NCI-H1436 treated with DMSO at 0.1 percent for 48 hours (cell line): ENCODE measurements at regions not wholly inside any gene's neighbourhood (a gene's known extent, or its start where the extent isn't known, plus 50 kb on each side); places are given as distances from the start of the nearest gene placed in this dataset.

ENCODE experiments used
- DNase-seq: peaks from one replicate; lab custom pipeline; 2025; lab: John Stamatoyannopoulos, UW

GRCh38 chr16:5427571-5427970 is 330.0 kb upstream of the EEF2KMT start:
- no peak for DNase-seq

DNA sequence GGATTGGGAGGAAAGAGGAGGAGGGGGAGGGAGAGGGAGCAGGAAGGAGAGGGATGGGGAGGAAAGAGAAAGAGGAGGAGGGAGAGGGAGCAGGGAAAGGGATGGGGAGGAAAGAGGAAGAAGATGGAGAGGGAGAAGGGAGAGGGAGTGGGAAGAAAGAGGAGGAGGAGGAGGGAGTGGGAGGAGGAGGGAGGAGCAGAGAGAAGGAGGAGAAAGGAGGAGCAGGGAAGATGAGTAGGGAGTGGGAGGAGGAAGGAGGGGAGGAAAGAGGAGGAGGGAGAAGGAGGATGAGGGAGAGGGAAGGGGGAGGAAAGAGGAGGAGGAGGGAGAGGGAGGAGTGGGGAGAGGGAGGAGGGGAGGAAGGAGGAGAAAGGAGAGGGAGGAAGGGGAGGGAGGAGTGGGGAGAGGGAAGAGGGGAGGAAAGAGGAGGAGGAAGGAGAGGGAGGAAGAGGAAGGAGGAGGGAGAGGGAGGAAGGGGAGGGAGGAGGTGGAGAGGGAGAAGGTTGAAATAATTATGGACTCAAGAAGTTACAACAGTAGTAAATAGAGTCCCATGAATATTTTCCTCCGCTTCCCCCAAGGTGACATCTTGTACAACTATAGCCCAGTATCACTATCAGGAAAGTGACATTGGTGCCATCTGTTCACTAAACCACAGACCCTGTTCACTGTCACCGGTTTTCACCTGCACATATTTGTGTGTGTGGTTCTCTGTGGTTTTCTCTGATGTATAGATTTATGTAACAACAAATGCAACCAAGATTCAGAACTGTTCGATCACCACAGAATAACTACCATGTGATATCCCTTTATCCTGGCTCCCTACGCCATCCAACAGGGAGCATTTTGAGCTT is 325.3 kb upstream of the EEF2KMT start:
- DNase-seq, result no peak

DNA sequence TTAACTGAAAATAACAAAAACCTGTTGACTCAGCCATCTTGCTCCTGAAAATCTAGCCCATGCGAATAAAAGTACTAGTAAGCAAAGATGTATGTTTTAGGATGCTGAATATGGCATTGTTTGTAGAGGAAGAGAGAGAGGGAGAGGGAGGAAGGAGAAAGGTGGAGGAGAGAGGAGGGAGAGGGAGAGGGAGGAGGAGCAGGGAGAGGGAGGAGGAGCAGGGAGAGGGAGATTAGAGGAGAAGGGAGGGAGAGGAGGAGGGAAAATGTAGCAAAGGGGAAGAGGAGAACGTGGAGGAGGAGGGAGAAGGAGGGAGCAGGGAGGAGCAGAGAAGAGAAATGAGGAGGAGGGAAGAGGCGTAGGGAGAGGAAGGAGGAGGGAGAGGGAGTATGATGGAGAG is 324.5 kb upstream of the EEF2KMT start:
- no peak for DNase-seq

GRCh38 chr16:5416013-5416412 is 318.4 kb upstream of the EEF2KMT start:
- DNase-seq, result no peak

- no peak for DNase-seq
Observed at GRCh38 chr16:5415123-5415522, 317.5 kb upstream of the EEF2KMT start.

GRCh38 chr16:5412731-5413130 is 315.1 kb upstream of the EEF2KMT start:
- DNase-seq, result no peak

- no peak for DNase-seq
Observed at GRCh38 chr16:5398203-5398602, 300.6 kb upstream of the EEF2KMT start.

DNA sequence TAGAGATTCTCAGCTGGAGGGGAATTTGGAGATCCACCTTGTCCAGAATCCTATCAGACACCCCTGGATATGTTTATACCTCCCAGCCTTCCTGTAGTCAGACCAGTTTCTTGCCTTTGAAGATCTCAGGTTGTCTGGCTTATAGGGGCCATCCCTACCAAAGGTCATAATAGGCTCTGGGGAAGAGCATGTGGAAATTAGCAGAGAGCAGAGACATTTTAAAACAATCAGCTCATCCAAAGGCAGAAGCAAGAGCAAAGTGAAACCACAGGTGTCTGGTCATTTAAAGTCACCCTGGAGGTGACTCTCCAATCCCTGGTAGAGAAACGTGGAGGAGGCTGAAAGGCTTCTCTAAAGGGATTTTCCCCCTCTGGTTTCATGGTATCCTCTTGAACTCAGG is 299.3 kb upstream of the EEF2KMT start:
- no peak for DNase-seq

DNA sequence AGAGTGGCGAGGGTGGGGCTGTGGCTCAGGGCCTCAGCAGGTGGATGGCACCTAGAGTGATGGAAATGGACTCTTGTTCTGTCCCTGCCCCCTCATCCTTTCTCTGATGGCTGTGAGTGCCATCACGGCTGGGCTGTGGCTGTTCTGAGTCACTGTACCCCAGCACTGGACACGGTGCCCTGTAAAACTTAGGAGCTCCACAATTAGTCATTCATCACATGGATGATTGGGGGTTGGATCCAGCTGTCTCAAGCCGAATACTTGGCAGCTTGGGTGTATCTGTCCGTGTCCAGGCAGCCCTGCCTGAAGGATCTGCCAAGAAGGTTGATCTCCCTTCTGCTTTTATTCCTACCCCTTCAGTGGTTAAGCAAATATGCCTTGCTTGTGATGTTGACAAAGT is 295.5 kb upstream of the EEF2KMT start:
- DNase-seq, result no peak

DNA sequence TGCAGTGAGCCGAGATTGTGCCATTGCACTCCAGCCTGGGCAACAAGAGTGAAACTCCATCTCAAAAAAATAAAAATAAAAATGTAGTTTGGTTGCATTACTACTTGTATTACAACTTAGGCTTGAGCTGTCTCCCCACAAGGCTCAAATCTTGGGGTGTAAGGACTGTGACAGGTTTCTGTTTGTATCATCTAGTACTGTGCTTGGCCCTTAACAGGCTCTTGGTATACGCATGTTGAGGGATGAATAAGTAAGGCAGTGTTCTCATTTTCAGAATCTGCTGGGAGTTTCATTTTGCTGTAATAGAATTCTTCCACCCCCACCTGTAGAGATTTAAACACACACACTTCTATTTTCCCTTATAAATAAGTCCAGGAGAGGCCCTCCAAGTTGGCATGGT is 289.4 kb upstream of the EEF2KMT start:
- DNase-seq, result no peak

- no peak for DNase-seq
Observed at GRCh38 chr16:5385811-5386210, 288.2 kb upstream of the EEF2KMT start.

DNA sequence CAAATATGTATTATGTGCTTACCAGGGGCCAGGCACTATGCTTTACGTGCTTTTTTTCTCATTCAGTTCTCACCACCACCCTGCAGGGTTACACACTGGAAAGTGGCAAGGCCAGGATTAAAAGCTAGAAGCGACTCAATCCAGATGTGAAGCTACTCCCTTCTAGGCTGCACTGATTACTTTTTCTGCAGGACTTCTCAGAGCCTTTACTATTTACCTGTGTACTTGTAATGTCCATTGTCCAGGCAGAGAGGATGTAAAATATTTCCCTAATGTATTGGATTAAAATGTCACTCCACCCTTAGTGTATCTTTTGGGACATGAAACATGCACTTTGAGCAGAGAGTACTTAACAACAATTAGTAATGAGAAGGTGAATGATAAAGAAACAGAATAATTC is 287.5 kb upstream of the EEF2KMT start:
- no peak for DNase-seq

DNA sequence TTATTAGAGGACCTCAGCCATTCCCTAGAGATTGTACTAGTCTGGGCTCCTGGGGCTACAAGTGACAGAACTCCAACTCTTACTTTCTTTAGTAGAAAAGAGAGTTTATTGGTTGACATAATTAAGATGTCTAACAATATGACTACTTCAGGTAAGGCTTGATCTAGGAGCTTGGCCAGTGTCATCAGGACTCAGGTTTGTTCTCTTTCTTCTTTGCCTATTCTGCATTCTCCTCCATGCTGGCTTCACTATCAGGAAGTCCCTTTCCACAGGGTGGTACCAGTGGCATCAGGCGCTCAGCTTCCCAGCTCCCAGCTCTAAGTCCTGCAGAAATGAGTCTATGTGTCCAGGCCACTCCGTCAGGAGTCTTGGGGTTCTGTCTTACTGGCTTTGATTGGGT is 286.1 kb upstream of the EEF2KMT start:
- DNase-seq, result no peak

DNA sequence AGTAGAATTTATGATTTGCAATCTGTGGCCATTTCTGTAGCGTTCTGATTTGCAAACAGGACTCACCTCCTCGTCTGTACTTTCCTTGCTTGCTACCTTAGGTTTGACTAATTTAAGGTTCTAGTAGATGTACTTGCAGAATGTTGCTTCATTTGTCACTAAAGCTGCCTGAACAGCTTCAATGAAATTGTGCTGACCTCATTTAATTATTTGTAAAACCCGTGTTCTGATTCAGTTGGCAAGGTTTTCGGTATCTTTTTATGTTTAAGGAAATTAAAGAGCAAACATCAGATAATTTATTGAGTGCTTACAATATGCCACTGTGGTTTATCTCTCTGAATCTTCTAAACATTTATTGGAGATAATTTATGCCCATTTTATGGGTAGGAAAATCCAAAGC is 284.9 kb upstream of the EEF2KMT start:
- DNase-seq, result no peak

- DNase-seq, result no peak
Observed at GRCh38 chr16:5381481-5381880, 283.9 kb upstream of the EEF2KMT start.

DNA sequence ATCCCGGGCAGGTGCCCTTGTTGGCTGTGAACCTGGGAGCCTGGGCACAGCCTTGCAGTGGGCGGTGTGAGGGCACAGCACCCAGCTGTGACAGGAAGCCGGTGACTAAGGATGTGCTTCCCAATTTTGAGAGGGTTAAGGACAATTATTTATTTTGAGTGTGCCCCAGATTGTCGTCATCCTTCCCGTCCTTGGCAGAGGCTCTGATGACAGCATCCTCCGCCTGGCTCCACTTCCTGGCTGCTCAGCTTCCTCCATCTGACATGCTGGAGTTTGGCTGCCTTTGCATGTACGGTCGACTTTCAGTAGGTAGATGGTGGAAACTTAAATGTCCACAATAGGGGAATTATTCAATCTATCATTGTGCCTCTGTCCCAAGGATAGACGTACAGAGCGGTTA is 282.4 kb upstream of the EEF2KMT start:
- no peak for DNase-seq

GRCh38 chr16:5378531-5378930 is 280.9 kb upstream of the EEF2KMT start:
- no peak for DNase-seq

GRCh38 chr16:5377280-5377898 is 279.8 kb upstream of the EEF2KMT start:
- DNase-seq, result no peak

GRCh38 chr16:5374184-5374583 is 276.6 kb upstream of the EEF2KMT start:
- no peak for DNase-seq

- DNase-seq, result no peak
Observed at GRCh38 chr16:5367951-5368350, 270.4 kb upstream of the EEF2KMT start.

GRCh38 chr16:5366126-5366525 is 268.5 kb upstream of the EEF2KMT start:
- DNase-seq, result no peak

DNA sequence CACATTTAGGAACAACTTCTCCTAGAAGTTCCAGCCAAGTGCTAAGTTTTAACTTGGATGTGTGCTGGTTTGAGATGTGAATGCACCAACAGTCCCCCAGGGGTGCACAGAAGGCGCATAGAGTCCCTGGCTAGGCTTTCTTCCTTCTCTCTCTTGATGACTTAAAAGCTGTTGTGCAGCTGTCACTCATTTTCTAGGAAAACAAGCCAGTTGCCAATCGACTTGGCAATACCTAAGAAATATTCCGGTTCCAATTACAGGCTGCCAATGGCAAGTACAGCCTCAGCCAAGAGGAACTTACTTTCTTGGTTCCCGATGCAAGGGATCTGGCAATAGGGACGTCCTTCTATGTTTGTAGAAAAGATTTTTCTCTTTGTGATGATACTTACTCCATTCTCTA is 266.6 kb upstream of the EEF2KMT start:
- no peak for DNase-seq

- no peak for DNase-seq
Observed at GRCh38 chr16:5361322-5361721, 263.7 kb upstream of the EEF2KMT start.

GRCh38 chr16:5354645-5355044 is 257.1 kb upstream of the EEF2KMT start:
- DNase-seq, result no peak
